ENCODE measurements at regions not wholly inside any gene's neighbourhood (a gene's known extent, or its start where the extent isn't known, plus 50 kb on each side); places are given as distances from the start of the nearest gene placed in this dataset.

DNA sequence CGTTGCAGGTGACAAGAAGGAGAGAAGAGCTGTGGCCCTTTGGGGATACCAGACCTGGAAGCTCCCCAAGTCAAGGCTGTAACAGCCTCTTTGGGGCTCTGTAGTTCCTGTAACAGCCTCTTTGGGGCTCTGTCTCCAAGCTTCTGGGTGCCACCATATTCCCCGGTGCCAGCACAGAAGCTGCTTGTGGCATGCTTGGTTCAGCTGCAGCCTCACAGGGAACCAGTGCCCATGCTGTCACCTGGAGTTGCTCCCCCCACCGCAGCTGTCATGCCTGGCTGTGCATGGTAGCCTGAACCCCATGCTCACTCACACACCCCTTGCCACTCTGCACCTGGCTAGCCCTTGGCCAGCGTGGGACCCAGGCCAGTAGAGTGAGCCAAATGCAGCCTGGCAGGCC lies 109.1 kb downstream of the ELAPOR2 start:
- TF ChIP-seq, protein P1, sequence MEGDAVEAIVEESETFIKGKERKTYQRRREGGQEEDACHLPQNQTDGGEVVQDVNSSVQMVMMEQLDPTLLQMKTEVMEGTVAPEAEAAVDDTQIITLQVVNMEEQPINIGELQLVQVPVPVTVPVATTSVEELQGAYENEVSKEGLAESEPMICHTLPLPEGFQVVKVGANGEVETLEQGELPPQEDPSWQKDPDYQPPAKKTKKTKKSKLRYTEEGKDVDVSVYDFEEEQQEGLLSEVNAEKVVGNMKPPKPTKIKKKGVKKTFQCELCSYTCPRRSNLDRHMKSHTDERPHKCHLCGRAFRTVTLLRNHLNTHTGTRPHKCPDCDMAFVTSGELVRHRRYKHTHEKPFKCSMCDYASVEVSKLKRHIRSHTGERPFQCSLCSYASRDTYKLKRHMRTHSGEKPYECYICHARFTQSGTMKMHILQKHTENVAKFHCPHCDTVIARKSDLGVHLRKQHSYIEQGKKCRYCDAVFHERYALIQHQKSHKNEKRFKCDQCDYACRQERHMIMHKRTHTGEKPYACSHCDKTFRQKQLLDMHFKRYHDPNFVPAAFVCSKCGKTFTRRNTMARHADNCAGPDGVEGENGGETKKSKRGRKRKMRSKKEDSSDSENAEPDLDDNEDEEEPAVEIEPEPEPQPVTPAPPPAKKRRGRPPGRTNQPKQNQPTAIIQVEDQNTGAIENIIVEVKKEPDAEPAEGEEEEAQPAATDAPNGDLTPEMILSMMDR (IDR thresholded peaks at IDR 0.05; ENCODE audit: low read depth, low read length): peak; percentile 32
- no peak for TF ChIP-seq EZH2phosphoT487 (IDR thresholded peaks at IDR 0.05; ENCODE audit: low read depth)
